Activated B cell treated with CpG ODN at 0.5 μM for 24 hours (primary cell): ENCODE measurements at regions not wholly inside any gene's neighbourhood (a gene's known extent, or its start where the extent isn't known, plus 50 kb on each side); places are given as distances from the start of the nearest gene placed in this dataset.
A peak's percentile ranks its signal among the peaks of the same experiment; 100 is the strongest.

Source experiments
- ATAC-seq: fragments of 200-7000 bp; cut with Tn5 transposase; one replicate; pipeline ENCODE4 v1.10.0; 2021; ENCODE audit warnings: low read depth, mild to moderate bottlenecking, moderate library complexity
- CTCF ChIA-PET: fragments of 350-600 bp; sonication (Branson Sonifier 250); formaldehyde crosslinking; loops from one replicate; lab custom pipeline; 2021; ENCODE audit warnings: antibody characterized with exemption; lab: Charles Lee
- POLR2A ChIA-PET: fragments of 350-600 bp; sonication (Branson Sonifier 250); formaldehyde crosslinking; loops from one replicate; lab custom pipeline; 2021; ENCODE audit warnings: antibody characterized with exemption; lab: Charles Lee
- DNase-seq: peaks from one replicate; pipeline ENCODE4 v3.0.0; 2022
- H3K27ac Mint-ChIP-seq: one replicate; pipeline ENCODE4 v1.8.0; 2020; ENCODE audit warnings: mixed read lengths
- H3K27me3 Mint-ChIP-seq: one replicate; pipeline ENCODE4 v1.8.0; 2021; ENCODE audit warnings: mixed read lengths
- H3K36me3 Mint-ChIP-seq: one replicate; pipeline ENCODE4 v1.8.0; 2021; ENCODE audit warnings: low read depth, mixed read lengths
- H3K4me1 Mint-ChIP-seq: one replicate; pipeline ENCODE4 v1.8.0; 2021; ENCODE audit warnings: mixed read lengths
- H3K4me3 Mint-ChIP-seq: one replicate; pipeline ENCODE4 v1.8.0; 2020; ENCODE audit warnings: mild to moderate bottlenecking, mixed read lengths
- H3K9me3 Mint-ChIP-seq: one replicate; pipeline ENCODE4 v1.8.0; 2020; ENCODE audit warnings: mixed read lengths
- CTCF ChIP-seq: fragments of 200-600 bp; IDR thresholded peaks from one replicate; pipeline ENCODE4 v1.8.0; 2022; ENCODE audit warnings: antibody characterized with exemption, mild to moderate bottlenecking
- intact Hi-C: fragments of 100-400 bp; cut with micrococcal nuclease; formaldehyde crosslinking; loops from one replicate; pipeline ENCODE4 v1.15.1; 2024

DNA sequence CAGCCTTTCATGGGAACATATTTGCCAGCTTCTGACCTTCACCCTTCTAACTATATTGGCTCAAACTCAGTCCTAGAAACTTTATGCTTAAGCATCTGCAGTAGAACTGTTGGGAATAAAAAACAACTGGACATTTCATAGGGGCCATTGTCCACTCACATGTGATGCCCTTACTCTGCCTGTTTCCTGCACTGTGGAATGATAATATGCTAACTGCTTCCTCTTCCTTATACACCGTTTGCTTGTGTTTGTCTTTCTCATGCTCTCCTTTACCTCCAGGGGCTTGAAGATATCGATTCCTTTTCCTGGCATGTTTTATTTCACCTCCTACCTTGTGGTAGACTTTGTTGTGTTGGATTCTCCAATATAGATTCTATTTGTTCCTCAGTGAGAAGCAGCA lies 333.0 kb upstream of the DDI1 start:
- CTCF ChIA-PET: no interaction called here
- intact Hi-C loops: no loop called here

GRCh38 chr11:103703954-103704353 lies 332.5 kb upstream of the DDI1 start:
- no peak for ATAC-seq
- DNase-seq: no peak
- no peak overlapping the region for H3K27ac Mint-ChIP-seq
- intact Hi-C loops: no loop called here
- ChIA-PET CTCF (no interaction called here), POLR2A (no interaction called here)
- no peaks in the 10 kb centered on the region for H3K36me3 Mint-ChIP-seq
- H3K9me3 Mint-ChIP-seq: peaks cover 4% of the 10 kb centered on the region
- no peaks in the 10 kb centered on the region for H3K4me1 Mint-ChIP-seq
- no peak overlapping the region for H3K4me3 Mint-ChIP-seq
- TF ChIP-seq CTCF: no peak
- no peaks in the 10 kb centered on the region for H3K27me3 Mint-ChIP-seq

More for the DNA sequence above, 333.0 kb upstream of the DDI1 start:
- no peak for ATAC-seq
- Mint-ChIP-seq H3K9me3 (peaks cover under 1% of the 10 kb centered on the region), H3K4me3 (no peak overlapping the region), H3K27me3 (no peaks in the 10 kb centered on the region), H3K4me1 (no peaks in the 10 kb centered on the region), H3K27ac (no peak overlapping the region), H3K36me3 (no peaks in the 10 kb centered on the region)
- POLR2A ChIA-PET: no interaction called here
- no peak for TF ChIP-seq CTCF
- no peak for DNase-seq

- ChIA-PET CTCF (no interaction called here), POLR2A (no interaction called here)
- Mint-ChIP-seq H3K4me1 (peaks cover 6% of the 10 kb centered on the region), H3K27ac (no peak overlapping the region), H3K4me3 (no peak overlapping the region), H3K9me3 (peaks cover 11% of the 10 kb centered on the region), H3K36me3 (no peaks in the 10 kb centered on the region), H3K27me3 (no peaks in the 10 kb centered on the region)
- no peak for TF ChIP-seq CTCF
- DNase-seq (no peak), ATAC-seq (no peak)
- intact Hi-C loops: no loop called here
Observed at GRCh38 chr11:103705642-103706041, 330.8 kb upstream of the DDI1 start.

DNA sequence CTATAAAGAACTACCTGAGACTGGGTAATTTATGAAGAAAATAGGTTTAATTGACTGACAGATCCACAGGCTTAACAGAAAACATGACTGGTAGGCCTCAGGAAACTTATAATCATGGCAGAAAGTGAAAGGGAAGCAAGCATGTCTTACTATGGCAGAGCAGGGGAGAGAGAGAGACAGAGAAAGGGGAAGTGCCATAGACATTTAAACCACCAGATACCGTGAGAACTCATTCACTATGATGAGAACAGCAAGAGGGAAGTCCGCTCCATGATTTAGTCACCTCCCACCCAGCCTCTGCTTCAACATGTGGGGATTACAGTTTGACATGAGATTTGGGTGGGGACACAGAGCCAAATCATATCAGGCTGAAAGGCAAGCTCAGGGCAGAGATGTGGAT lies 327.1 kb upstream of the DDI1 start:
- intact Hi-C loops: no loop called here
- DNase-seq: no peak
- no peak overlapping the region for H3K27ac Mint-ChIP-seq
- POLR2A ChIA-PET: no interaction called here
- peak; percentile 73 for ATAC-seq
- H3K4me3 Mint-ChIP-seq: no peak overlapping the region
- CTCF ChIA-PET: no interaction called here
- no peaks in the 10 kb centered on the region for H3K36me3 Mint-ChIP-seq
- TF ChIP-seq CTCF: no peak
- no peaks in the 10 kb centered on the region for H3K27me3 Mint-ChIP-seq
- peaks cover 6% of the 10 kb centered on the region for H3K4me1 Mint-ChIP-seq
- peaks cover 13% of the 10 kb centered on the region for H3K9me3 Mint-ChIP-seq

- ATAC-seq (no peak), DNase-seq (no peak)
- peaks cover 4% of the 10 kb centered on the region for H3K27me3 Mint-ChIP-seq
- H3K4me1 Mint-ChIP-seq: peaks cover 4% of the 10 kb centered on the region
- TF ChIP-seq CTCF: no peak
- intact Hi-C loops: no loop called here
- H3K27ac Mint-ChIP-seq: no peak overlapping the region
- H3K36me3 Mint-ChIP-seq: no peaks in the 10 kb centered on the region
- no peak overlapping the region for H3K4me3 Mint-ChIP-seq
- ChIA-PET POLR2A (no interaction called here), CTCF (no interaction called here)
- peaks cover 6% of the 10 kb centered on the region for H3K9me3 Mint-ChIP-seq
Observed at GRCh38 chr11:103714246-103714645, 322.2 kb upstream of the DDI1 start.
